NCI-H345 treated with DMSO at 0.1 percent for 48 hours (cell line): ENCODE measurements at regions not wholly inside any gene's neighbourhood (a gene's known extent, or its start where the extent isn't known, plus 50 kb on each side); places are given as distances from the start of the nearest gene placed in this dataset.

Source experiments
- DNase-seq: peaks from one replicate; lab custom pipeline; 2025; ENCODE audit not compliant: unreplicated experiment; lab: John Stamatoyannopoulos, UW

GRCh38 chr4:110675426-110675825 lies 52.5 kb upstream of the PITX2 start:
- no peak for DNase-seq

GRCh38 chr4:110676241-110676640 lies 53.4 kb upstream of the PITX2 start:
- DNase-seq: no peak

- no peak for DNase-seq
Observed at GRCh38 chr4:110678517-110679227, 55.8 kb upstream of the PITX2 start.

- no peak for DNase-seq
Observed at GRCh38 chr4:110680265-110680664, 57.4 kb upstream of the PITX2 start.

GRCh38 chr4:110681381-110681780 lies 58.5 kb upstream of the PITX2 start:
- DNase-seq: no peak

- no peak for DNase-seq
Observed at GRCh38 chr4:110682311-110682710, 59.4 kb upstream of the PITX2 start.

GRCh38 chr4:110683601-110684000 lies 60.7 kb upstream of the PITX2 start:
- DNase-seq: no peak

- no peak for DNase-seq
Observed at GRCh38 chr4:110702326-110702725, 79.4 kb upstream of the PITX2 start.

- no peak for DNase-seq
Observed at GRCh38 chr4:110704748-110705439, 82.0 kb upstream of the PITX2 start.

- DNase-seq: no peak
Observed at GRCh38 chr4:110705440-110705782, 82.5 kb upstream of the PITX2 start.

- no peak for DNase-seq
Observed at GRCh38 chr4:110710070-110710469, 87.2 kb upstream of the PITX2 start.

- DNase-seq: no peak
Observed at GRCh38 chr4:110712486-110712885, 89.6 kb upstream of the PITX2 start.

- DNase-seq: no peak
Observed at GRCh38 chr4:110730318-110730717, 107.4 kb upstream of the PITX2 start.

- DNase-seq: no peak
Observed at GRCh38 chr4:110733901-110734300, 111.0 kb upstream of the PITX2 start.

GRCh38 chr4:110735686-110736085 lies 112.8 kb upstream of the PITX2 start:
- DNase-seq: no peak

GRCh38 chr4:110737931-110738330 lies 115.1 kb upstream of the PITX2 start:
- DNase-seq: no peak

GRCh38 chr4:110742143-110742542 lies 119.3 kb upstream of the PITX2 start:
- no peak for DNase-seq

- DNase-seq: no peak
Observed at GRCh38 chr4:110748071-110748470, 125.2 kb upstream of the PITX2 start.

GRCh38 chr4:110751183-110751582 lies 128.3 kb upstream of the PITX2 start:
- DNase-seq: no peak

GRCh38 chr4:110751986-110752385 lies 129.1 kb upstream of the PITX2 start:
- DNase-seq: no peak

GRCh38 chr4:110753466-110753865 lies 130.6 kb upstream of the PITX2 start:
- DNase-seq: no peak

GRCh38 chr4:110754716-110755115 lies 131.8 kb upstream of the PITX2 start:
- DNase-seq: no peak

GRCh38 chr4:110769578-110769977 lies 146.7 kb upstream of the PITX2 start:
- no peak for DNase-seq
